HL-60 (cell line): ENCODE measurements at regions not wholly inside any gene's neighbourhood (a gene's known extent, or its start where the extent isn't known, plus 50 kb on each side); places are given as distances from the start of the nearest gene placed in this dataset.
"Not testable (repeated sequence)": the region's sequence is repeated elsewhere in the genome, so short reads cannot be mapped to it uniquely, and the experiment has no call there.

Source experiments
- DNase-seq, 2 experiments: peaks; one replicate each; pipeline ENCODE4 v3.0.0-alpha.2; 2010 to 2020; ENCODE audit warnings: low read depth in 1 of 2, low spot score in 1 of 2
- H3K27ac ChIP-seq: fragments of 250-450 bp; sonication (Bioruptor Pico); replicated peaks from 2 replicates; pipeline ENCODE4 v1.5.1; 2020; ENCODE audit warnings: mild to moderate bottlenecking, moderate library complexity
- H3K27me3 ChIP-seq: fragments of 250-450 bp; sonication (Bioruptor Pico); 2 replicates; pipeline ENCODE4 v1.5.1; 2021; ENCODE audit warnings: mild to moderate bottlenecking, moderate library complexity; ENCODE audit not compliant: insufficient read depth, poor library complexity, severe bottlenecking
- H3K4me3 ChIP-seq: replicated peaks from 2 replicates; pipeline ENCODE4 v1.5.1; 2011; ENCODE audit warnings: mild to moderate bottlenecking, control low read depth, low read length; ENCODE audit not compliant: insufficient read depth
- CTCF ChIP-seq: IDR thresholded peaks from one replicate; pipeline ENCODE4 v1.5.1; 2011; ENCODE audit warnings: low read length, control low read depth, inconsistent platforms; ENCODE audit not compliant: insufficient read depth
- GABPA ChIP-seq: IDR thresholded peaks from 2 replicates; pipeline ENCODE4 v1.6.1; 2012; ENCODE audit warnings: low read depth
- POLR2AphosphoS5 ChIP-seq: IDR thresholded peaks from 2 replicates; pipeline ENCODE4 v1.6.1; 2012; ENCODE audit warnings: low read depth
- SPI1 ChIP-seq: IDR thresholded peaks from 2 replicates; pipeline ENCODE4 v1.6.1; 2012; ENCODE audit warnings: low read depth, mild to moderate bottlenecking, borderline replicate concordance
- TF ChIP-seq, protein P1 (sequence below): IDR thresholded peaks from 2 replicates; pipeline ENCODE4 v1.6.1; 2012; ENCODE audit warnings: low read depth; ENCODE audit not compliant: insufficient replicate concordance

DNA sequence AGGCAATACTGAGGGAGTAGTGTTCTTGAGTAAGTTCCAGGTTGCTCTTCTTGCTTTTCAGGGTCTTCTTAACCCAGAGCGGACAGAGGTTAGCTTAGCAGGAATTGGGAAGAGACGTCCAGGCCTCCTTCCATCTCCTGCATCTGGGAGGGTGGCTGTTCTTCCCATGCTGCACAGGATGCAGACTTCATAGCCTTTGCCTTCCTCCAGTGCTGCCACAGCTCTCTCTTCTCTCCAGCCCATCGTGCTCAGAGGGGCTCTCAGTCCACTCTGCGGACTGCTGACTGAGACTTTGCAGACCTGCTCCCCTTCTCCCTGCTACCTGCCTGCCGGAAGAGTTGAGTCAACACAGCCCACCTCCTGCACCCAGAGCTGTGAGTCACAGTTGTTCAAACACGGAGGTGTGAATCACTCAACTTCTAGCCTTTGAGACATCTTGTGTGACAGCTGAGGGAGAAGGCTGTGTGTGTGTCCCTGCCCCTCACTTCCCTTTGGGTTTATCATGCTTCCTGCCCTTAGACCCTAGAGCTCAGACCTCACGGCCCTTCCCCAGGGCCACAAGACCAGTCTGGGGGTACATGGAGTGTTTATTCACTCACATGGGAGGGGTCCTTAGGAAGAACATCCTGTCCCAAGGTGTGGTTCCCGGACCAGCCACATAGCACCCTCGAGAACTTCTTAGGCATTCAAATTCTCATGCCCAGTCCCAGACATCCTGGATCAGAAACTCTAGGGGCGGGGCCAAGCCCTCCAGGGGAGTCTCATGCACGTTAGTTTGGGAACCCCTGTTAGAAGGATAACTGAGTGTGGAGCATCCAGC lies 158.3 kb upstream of the CACNA1E start:
- no peak for DNase-seq
- H3K27me3 ChIP-seq = peaks cover 12% of the 10 kb centered on the region

DNA sequence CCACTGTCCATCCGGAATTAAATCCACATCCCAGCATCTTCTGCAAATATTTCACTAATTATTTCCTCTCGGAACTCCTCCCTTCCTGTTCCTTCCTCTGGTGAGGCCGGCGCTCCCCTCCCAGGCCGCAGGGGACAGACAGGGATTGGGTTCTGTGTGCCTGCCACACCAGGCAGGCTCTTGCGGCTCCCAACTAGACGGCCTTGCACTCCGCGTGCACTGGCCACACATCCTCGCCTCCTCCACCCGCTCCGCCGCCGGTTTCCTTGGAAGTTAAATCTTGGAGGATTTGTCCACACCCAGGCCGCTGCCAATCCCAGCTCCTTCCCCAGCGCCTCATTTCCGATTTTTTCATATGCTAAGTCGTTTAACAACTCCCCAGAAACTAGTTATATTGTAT lies 157.6 kb upstream of the CACNA1E start:
- H3K27ac ChIP-seq, DNase-seq, H3K27me3 ChIP-seq: not testable (repeated sequence)

More for the DNA sequence above, 158.3 kb upstream of the CACNA1E start:
- no peak overlapping the region for H3K4me3 ChIP-seq
- no peak overlapping the region for H3K27ac ChIP-seq
- TF ChIP-seq, protein P1, sequence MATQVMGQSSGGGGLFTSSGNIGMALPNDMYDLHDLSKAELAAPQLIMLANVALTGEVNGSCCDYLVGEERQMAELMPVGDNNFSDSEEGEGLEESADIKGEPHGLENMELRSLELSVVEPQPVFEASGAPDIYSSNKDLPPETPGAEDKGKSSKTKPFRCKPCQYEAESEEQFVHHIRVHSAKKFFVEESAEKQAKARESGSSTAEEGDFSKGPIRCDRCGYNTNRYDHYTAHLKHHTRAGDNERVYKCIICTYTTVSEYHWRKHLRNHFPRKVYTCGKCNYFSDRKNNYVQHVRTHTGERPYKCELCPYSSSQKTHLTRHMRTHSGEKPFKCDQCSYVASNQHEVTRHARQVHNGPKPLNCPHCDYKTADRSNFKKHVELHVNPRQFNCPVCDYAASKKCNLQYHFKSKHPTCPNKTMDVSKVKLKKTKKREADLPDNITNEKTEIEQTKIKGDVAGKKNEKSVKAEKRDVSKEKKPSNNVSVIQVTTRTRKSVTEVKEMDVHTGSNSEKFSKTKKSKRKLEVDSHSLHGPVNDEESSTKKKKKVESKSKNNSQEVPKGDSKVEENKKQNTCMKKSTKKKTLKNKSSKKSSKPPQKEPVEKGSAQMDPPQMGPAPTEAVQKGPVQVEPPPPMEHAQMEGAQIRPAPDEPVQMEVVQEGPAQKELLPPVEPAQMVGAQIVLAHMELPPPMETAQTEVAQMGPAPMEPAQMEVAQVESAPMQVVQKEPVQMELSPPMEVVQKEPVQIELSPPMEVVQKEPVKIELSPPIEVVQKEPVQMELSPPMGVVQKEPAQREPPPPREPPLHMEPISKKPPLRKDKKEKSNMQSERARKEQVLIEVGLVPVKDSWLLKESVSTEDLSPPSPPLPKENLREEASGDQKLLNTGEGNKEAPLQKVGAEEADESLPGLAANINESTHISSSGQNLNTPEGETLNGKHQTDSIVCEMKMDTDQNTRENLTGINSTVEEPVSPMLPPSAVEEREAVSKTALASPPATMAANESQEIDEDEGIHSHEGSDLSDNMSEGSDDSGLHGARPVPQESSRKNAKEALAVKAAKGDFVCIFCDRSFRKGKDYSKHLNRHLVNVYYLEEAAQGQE = no peak
- TF ChIP-seq SPI1 (no peak), POLR2AphosphoS5 (no peak), GABPA (no peak), CTCF (no peak)

GRCh38 chr1:181326348-181326747 lies 157.0 kb upstream of the CACNA1E start:
- no peak for DNase-seq
- no peak overlapping the region for H3K4me3 ChIP-seq
- H3K27ac ChIP-seq = no peak overlapping the region
- H3K27me3 ChIP-seq = peaks cover 4% of the 10 kb centered on the region
- no peak for TF ChIP-seq CTCF
- TF ChIP-seq POLR2AphosphoS5 = no peak
- TF ChIP-seq SPI1 = no peak
- TF ChIP-seq, protein P1 = no peak
- no peak for TF ChIP-seq GABPA

More for the DNA sequence above, 157.6 kb upstream of the CACNA1E start:
- H3K4me3 ChIP-seq = not testable (repeated sequence)

- no peak for TF ChIP-seq CTCF
- no peak for TF ChIP-seq GABPA
- TF ChIP-seq POLR2AphosphoS5 = no peak
- H3K27me3 ChIP-seq = peaks cover 4% of the 10 kb centered on the region
- no peak for DNase-seq
- H3K27ac ChIP-seq = no peak overlapping the region
- no peak overlapping the region for H3K4me3 ChIP-seq
These were observed 155.5 kb upstream of the CACNA1E start for GRCh38 chr1:181327796-181328195.
